ENCODE measurements at regions not wholly inside any gene's neighbourhood (a gene's known extent, or its start where the extent isn't known, plus 50 kb on each side); places are given as distances from the start of the nearest gene placed in this dataset.

DNA sequence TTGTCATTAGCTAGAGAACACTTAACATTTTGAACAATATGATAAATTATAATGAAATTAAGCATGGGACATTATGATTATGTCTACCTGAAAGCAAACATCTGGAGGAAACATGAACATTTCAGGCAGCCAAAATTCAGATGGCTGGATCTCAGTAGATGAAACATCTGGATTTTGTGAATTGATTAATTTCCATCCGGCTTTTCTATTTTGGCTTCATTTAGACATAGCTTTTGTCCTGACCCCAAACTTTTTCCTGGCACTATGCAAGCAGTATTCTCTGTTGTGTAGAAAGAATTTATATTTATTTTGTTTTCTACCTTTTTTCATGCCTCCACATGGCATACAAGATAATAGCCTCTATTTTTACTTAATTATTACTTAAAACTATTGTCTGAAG lies 186.3 kb downstream of the OGFRL1 start:
- TF ChIP-seq EP300 (IDR thresholded peaks at IDR 0.05) = no peak
- TF ChIP-seq CTCF (IDR thresholded peaks at IDR 0.05) = no peak
- TF ChIP-seq POLR2AphosphoS5 (IDR thresholded peaks at IDR 0.05) = no peak
- no peak for TF ChIP-seq POLR2A (IDR thresholded peaks at IDR 0.05)
- Histone ChIP-seq H3K27me3 (no peaks in the 10 kb centered on the region), H3K4me1 (peaks cover 0 to 21% (median 15%) of the 10 kb centered on the region in 4 donors), H3K9me3 (no peaks in the 10 kb centered on the region), H3K36me3 (no peaks in the 10 kb centered on the region), H3K4me3 (no peak overlapping the region), H3K27ac (no peak overlapping the region)
- intact Hi-C loops (cut with DNase I) = no loop called here
- WGBS, 2 donors = 80 to 85% methylated on average over 1 of the region's 1 CpG
- DNase-seq = no peak

GRCh38 chr6:71476371-71476770 lies 187.8 kb downstream of the OGFRL1 start:
- no peak for TF ChIP-seq POLR2A (IDR thresholded peaks at IDR 0.05)
- TF ChIP-seq CTCF (IDR thresholded peaks at IDR 0.05) = no peak
- no peak for TF ChIP-seq EP300 (IDR thresholded peaks at IDR 0.05)
- no peak for TF ChIP-seq POLR2AphosphoS5 (IDR thresholded peaks at IDR 0.05)
- Histone ChIP-seq H3K4me1 (peaks cover 0 to 21% (median 15%) of the 10 kb centered on the region in 4 donors), H3K4me3 (no peak overlapping the region), H3K27me3 (no peaks in the 10 kb centered on the region), H3K9me3 (no peaks in the 10 kb centered on the region), H3K27ac (no peak overlapping the region), H3K36me3 (no peaks in the 10 kb centered on the region)
- DNase-seq = no peak
- 66 to 72% methylated on average over 4 of the region's 4 CpGs for WGBS, 2 donors
- intact Hi-C loops (cut with DNase I) = no loop called here

DNA sequence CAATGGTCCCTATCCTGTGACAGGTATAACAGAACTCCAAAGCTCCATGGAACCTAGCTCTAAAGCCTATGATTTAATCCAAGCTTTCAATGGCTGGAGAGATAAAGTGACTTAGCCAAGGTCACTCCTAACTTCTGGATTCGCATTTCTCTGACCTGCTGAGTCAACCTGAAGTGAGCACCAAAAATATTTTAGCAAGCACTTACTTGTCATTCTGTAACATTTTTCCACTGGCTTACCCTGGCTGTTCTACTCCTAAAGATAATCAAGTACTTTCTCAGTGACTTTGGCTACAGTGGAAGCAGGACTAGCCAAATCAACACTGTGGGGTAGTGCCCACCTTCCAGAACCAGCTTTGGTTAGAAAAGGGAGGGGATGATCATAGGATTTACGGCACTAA lies 188.3 kb downstream of the OGFRL1 start:
- Histone ChIP-seq H3K4me1 (peaks cover 0 to 21% (median 15%) of the 10 kb centered on the region in 4 donors), H3K9me3 (no peaks in the 10 kb centered on the region), H3K4me3 (no peak overlapping the region), H3K27ac (no peak overlapping the region), H3K27me3 (no peaks in the 10 kb centered on the region), H3K36me3 (no peaks in the 10 kb centered on the region)
- TF ChIP-seq EP300 (IDR thresholded peaks at IDR 0.05) = no peak
- TF ChIP-seq POLR2A (IDR thresholded peaks at IDR 0.05) = no peak
- no peak for TF ChIP-seq POLR2AphosphoS5 (IDR thresholded peaks at IDR 0.05)
- 75 to 89% methylated on average over 2 of the region's 2 CpGs for WGBS, 2 donors
- intact Hi-C loops (cut with DNase I) = no loop called here
- DNase-seq = no peak

GRCh38 chr6:71478834-71479541 lies 190.4 kb downstream of the OGFRL1 start:
- H3K9me3 ChIP-seq = no peaks in the 10 kb centered on the region

DNA sequence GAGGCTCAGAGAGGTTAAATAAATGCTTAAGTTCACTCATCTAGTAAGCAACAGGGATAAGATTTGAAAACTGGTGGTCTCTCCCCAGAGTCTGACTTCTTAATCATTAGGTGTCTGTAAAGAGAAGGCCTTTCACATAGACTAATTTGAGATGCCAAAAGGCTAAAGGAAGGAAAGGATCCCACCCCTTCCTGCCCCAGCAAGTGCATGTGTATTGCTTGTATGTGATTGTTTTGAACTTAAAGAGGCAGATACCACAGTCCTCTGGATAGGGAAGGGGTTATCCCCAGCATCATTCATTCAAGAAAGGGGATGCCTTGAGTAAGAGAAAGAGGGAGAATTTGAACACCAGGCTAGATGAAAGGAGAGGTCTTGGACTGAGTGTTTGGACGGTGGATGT lies 192.0 kb downstream of the OGFRL1 start:
- no peaks in the 10 kb centered on the region for H3K9me3 ChIP-seq
- intact Hi-C loops (cut with DNase I) = no loop called here
- H3K4me1 ChIP-seq = peaks cover 0 to 21% (median 15%) of the 10 kb centered on the region in 4 donors
- no peak overlapping the region for H3K4me3 ChIP-seq
- peak overlapping the region in 1 of 4 donors; percentile 70 for H3K27ac ChIP-seq
- no peaks in the 10 kb centered on the region for H3K36me3 ChIP-seq
- H3K27me3 ChIP-seq = no peaks in the 10 kb centered on the region
- no peak for DNase-seq
- WGBS, 2 donors = 83 to 86% methylated on average over 1 of the region's 1 CpG
- TF ChIP-seq POLR2AphosphoS5 (IDR thresholded peaks at IDR 0.05) (no peak), EP300 (IDR thresholded peaks at IDR 0.05) (no peak), CTCF (IDR thresholded peaks at IDR 0.05) (no peak), POLR2A (IDR thresholded peaks at IDR 0.05) (no peak)

More at GRCh38 chr6:71478834-71479541, 190.4 kb downstream of the OGFRL1 start:
- intact Hi-C loops (cut with DNase I) = no loop called here
- peaks cover 0 to 21% (median 15%) of the 10 kb centered on the region in 4 donors for H3K4me1 ChIP-seq
- no peaks in the 10 kb centered on the region for H3K27me3 ChIP-seq
- TF ChIP-seq EP300 (IDR thresholded peaks at IDR 0.05) = no peak
- TF ChIP-seq POLR2AphosphoS5 (IDR thresholded peaks at IDR 0.05) = peak in 2 of 4 donors; percentile 10 to 39
- no peak overlapping the region for H3K4me3 ChIP-seq
- peak overlapping the region; percentile 48 to 70 (median 64) for H3K27ac ChIP-seq
- WGBS, 2 donors = 44 to 47% methylated on average over 2 of the region's 2 CpGs
- no peaks in the 10 kb centered on the region for H3K36me3 ChIP-seq
- no peak for DNase-seq
